Esophagus muscularis mucosa (tissue), 4 donors: ENCODE measurements at regions not wholly inside any gene's neighbourhood (a gene's known extent, or its start where the extent isn't known, plus 50 kb on each side); places are given as distances from the start of the nearest gene placed in this dataset.

Experiments
- EP300 ChIP-seq: sonication (generic); formaldehyde crosslinking; IDR thresholded peaks from one replicate; pipeline ENCODE4 v1.6.1; 2017; ENCODE audit warnings: antibody characterized with exemption
- POLR2A ChIP-seq: fragments of 450-650 bp; IDR thresholded peaks from one replicate; pipeline ENCODE4 v1.6.1; 2017; ENCODE audit warnings: antibody characterized with exemption, moderate library complexity, mild to moderate bottlenecking, low read depth
- TF ChIP-seq, protein P1 (sequence below), 3 experiments: fragments of 200-600 bp in 2 of 3; fragments of 450-650 bp in 1 of 3; sonication (generic) in 2 of 3; IDR thresholded peaks; one replicate each; pipeline ENCODE4 v1.5.1; 2017 to 2019; ENCODE audit warnings: antibody characterized with exemption in 3 of 3, mild to moderate bottlenecking in 2 of 3, moderate library complexity in 1 of 3

DNA sequence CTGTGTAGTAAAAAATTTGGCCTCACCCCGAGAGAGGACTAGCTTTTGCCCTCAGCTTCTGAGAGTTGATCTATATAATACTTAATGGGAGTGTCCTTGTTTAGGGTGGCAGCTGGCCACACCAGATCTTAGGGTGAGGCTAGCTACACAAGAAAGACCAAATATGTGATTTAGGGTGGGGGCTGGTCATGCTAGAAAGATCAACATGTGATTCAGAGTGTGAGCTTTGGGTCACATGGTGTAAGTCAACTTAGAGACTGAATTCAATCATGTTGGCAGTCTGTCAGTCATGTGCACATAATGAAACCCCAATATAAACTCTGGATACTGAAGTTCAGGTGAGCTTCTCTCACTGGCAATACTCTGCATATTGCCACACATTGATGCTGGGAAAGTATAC lies 120.7 kb upstream of the DAZL start:
- TF ChIP-seq, protein P1, sequence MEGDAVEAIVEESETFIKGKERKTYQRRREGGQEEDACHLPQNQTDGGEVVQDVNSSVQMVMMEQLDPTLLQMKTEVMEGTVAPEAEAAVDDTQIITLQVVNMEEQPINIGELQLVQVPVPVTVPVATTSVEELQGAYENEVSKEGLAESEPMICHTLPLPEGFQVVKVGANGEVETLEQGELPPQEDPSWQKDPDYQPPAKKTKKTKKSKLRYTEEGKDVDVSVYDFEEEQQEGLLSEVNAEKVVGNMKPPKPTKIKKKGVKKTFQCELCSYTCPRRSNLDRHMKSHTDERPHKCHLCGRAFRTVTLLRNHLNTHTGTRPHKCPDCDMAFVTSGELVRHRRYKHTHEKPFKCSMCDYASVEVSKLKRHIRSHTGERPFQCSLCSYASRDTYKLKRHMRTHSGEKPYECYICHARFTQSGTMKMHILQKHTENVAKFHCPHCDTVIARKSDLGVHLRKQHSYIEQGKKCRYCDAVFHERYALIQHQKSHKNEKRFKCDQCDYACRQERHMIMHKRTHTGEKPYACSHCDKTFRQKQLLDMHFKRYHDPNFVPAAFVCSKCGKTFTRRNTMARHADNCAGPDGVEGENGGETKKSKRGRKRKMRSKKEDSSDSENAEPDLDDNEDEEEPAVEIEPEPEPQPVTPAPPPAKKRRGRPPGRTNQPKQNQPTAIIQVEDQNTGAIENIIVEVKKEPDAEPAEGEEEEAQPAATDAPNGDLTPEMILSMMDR (IDR thresholded peaks at IDR 0.05), result no peak
- no peak for TF ChIP-seq POLR2A
- TF ChIP-seq EP300, result no peak
